Panc1 (cell line): ENCODE measurements at regions not wholly inside any gene's neighbourhood (a gene's known extent, or its start where the extent isn't known, plus 50 kb on each side); places are given as distances from the start of the nearest gene placed in this dataset.

Experiments
- ATAC-seq: fragments of 200-7000 bp; cut with Tn5 transposase; 2 replicates; pipeline ENCODE4 v1.9.1; 2020; ENCODE audit warnings: mild to moderate bottlenecking, moderate library complexity
- BruUV-seq: library from RNA; stranded (reverse); fragments of 400-500 nt; replicated peaks from 2 replicates; lab custom pipeline; 2021; lab: Mats Ljungman, UMichigan
- CTCF ChIA-PET: fragments of 300-600 bp; sonication (Branson Sonifier 250); formaldehyde crosslinking; loops from one replicate; lab custom pipeline; 2022; ENCODE audit warnings: antibody characterized with exemption; lab: Charles Lee
- POLR2A ChIA-PET: fragments of 300-600 bp; sonication (Branson Sonifier 250); formaldehyde crosslinking; loops from one replicate; lab custom pipeline; 2022; ENCODE audit warnings: antibody characterized with exemption; lab: Charles Lee
- DNase-seq: peaks from one replicate; pipeline ENCODE4 v3.0.0-alpha.2; 2010; ENCODE audit warnings: low read depth, low spot score
- H3K27ac ChIP-seq: 2 replicates; pipeline ENCODE4 v1.5.1; 2011; ENCODE audit warnings: mild to moderate bottlenecking, low read length, inconsistent platforms
- H3K27me3 ChIP-seq: fragments of 200-500 bp; sonication (Bioruptor generic); 2 replicates; pipeline ENCODE4 v1.6.0; 2014; ENCODE audit warnings: low read length, inconsistent platforms; ENCODE audit not compliant: control insufficient read depth, insufficient read depth
- H3K36me3 ChIP-seq: fragments of 200-500 bp; sonication (Bioruptor generic); 2 replicates; pipeline ENCODE4 v1.5.1; 2014; ENCODE audit warnings: inconsistent platforms, mild to moderate bottlenecking, low read length, moderate library complexity; ENCODE audit not compliant: control insufficient read depth, insufficient read depth
- H3K4me1 ChIP-seq: 2 replicates; pipeline ENCODE4 v1.5.1; 2011; ENCODE audit warnings: inconsistent platforms, mild to moderate bottlenecking, low read length, moderate library complexity; ENCODE audit not compliant: control insufficient read depth, insufficient read depth
- H3K4me3 ChIP-seq, 2 experiments: 2 replicates each; pipeline ENCODE4 v1.5.1; 2011 to 2012; ENCODE audit warnings: low read depth in 2 of 2, low read length in 2 of 2, mild to moderate bottlenecking in 2 of 2, inconsistent platforms in 1 of 2, moderate library complexity in 1 of 2
- H3K9me3 ChIP-seq: fragments of 200-500 bp; sonication (Bioruptor generic); 2 replicates; pipeline ENCODE4 v1.5.1; 2014; ENCODE audit warnings: low read depth, mild to moderate bottlenecking, inconsistent platforms, low read length, moderate library complexity; ENCODE audit not compliant: control insufficient read depth, insufficient read depth
- CTCF ChIP-seq: fragments of 450-650 bp; IDR thresholded peaks from 2 replicates; pipeline ENCODE4 v1.5.1; 2017; ENCODE audit warnings: mild to moderate bottlenecking
- POLR2AphosphoS5 ChIP-seq: IDR thresholded peaks from 2 replicates; pipeline ENCODE4 v1.6.1; 2012; ENCODE audit warnings: mild to moderate bottlenecking, low read depth, low read length, moderate library complexity
- SIN3A ChIP-seq: IDR thresholded peaks from 2 replicates; pipeline ENCODE4 v1.6.1; 2012; ENCODE audit warnings: low read depth, mild to moderate bottlenecking, low read length, moderate library complexity, borderline replicate concordance; ENCODE audit not compliant: insufficient read depth
- TCF7L2 ChIP-seq: IDR thresholded peaks from 2 replicates; pipeline ENCODE4 v1.6.1; 2011; ENCODE audit warnings: mild to moderate bottlenecking, low read depth, low read length, inconsistent platforms
- in situ Hi-C: cut with HindIII; loops from 2 replicates; pipeline ENCODE4 v1.10.0; 2016; ENCODE audit warnings: low sequenced_read_pairs, low pct_unique_long_range_greater_than_20kb
- intact Hi-C: fragments of 100-400 bp; cut with micrococcal nuclease; formaldehyde crosslinking; loops from one replicate; pipeline ENCODE4 v1.10.0; 2022; ENCODE audit not compliant: unreplicated experiment
- TF ChIP-seq, protein P1 (sequence below), 2 experiments: IDR thresholded peaks; 2 replicates each; pipeline ENCODE4 v1.6.1; 2011 to 2012; ENCODE audit warnings: low read depth in 2 of 2, control low read depth in 1 of 2, low read length in 1 of 2, mild to moderate bottlenecking in 1 of 2, moderate library complexity in 1 of 2; ENCODE audit not compliant: insufficient read depth in 1 of 2

DNA sequence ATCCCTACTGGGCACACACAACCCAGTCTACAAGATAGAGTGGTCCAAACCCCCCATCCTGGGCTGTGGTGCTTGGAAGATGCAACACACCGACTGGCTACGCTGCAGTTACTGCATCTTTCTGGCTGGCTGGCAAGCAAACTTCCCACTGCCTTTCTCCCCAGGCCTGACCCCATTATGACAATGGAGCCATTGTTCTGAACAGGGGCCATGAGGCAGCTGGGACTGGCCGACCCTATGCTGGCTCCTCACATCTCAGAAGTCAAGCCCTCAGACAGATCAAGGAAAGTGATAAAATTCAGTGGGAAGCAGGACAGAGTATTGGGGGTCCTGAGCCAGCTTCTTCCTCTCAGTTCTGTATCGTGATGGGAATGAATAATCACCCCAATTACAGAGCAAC is 364.1 kb upstream of the ASIC2 start:
- H3K9me3 ChIP-seq, result no peaks in the 10 kb centered on the region
- intact Hi-C loops (no loop called here), in situ Hi-C loops (no loop called here)

DNA sequence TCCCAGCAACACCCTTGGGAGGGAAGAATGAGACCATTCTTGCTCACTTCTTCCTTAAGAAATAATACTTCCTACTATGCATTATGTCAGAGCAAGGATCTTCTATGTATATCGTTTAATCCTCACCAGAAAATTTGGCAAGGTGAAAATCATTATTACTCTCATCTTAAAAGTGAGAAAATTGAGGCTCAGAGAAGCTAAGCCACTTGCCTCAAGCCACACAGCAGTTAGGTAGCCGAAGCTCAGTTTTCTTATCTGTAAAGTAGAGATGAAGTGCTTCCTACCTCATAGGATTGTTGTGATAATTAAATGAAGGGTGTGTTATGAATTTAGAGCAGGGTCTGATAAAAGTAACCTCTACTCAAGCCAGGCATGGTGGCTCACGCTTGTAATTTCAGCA is 368.9 kb upstream of the ASIC2 start:
- Histone ChIP-seq H3K9me3 (no peaks in the 10 kb centered on the region), H3K27ac (no peak overlapping the region), H3K36me3 (no peaks in the 10 kb centered on the region), H3K4me1 (no peaks in the 10 kb centered on the region), H3K4me3 (no peak overlapping the region), H3K27me3 (0 out of 2 replicates have a peak, but pooled peaks cover 9% of the 10 kb centered on the region)
- intact Hi-C loops (no loop called here), in situ Hi-C loops (no loop called here)
- CTCF ChIA-PET, result no interaction called here
- TF ChIP-seq, protein P1, sequence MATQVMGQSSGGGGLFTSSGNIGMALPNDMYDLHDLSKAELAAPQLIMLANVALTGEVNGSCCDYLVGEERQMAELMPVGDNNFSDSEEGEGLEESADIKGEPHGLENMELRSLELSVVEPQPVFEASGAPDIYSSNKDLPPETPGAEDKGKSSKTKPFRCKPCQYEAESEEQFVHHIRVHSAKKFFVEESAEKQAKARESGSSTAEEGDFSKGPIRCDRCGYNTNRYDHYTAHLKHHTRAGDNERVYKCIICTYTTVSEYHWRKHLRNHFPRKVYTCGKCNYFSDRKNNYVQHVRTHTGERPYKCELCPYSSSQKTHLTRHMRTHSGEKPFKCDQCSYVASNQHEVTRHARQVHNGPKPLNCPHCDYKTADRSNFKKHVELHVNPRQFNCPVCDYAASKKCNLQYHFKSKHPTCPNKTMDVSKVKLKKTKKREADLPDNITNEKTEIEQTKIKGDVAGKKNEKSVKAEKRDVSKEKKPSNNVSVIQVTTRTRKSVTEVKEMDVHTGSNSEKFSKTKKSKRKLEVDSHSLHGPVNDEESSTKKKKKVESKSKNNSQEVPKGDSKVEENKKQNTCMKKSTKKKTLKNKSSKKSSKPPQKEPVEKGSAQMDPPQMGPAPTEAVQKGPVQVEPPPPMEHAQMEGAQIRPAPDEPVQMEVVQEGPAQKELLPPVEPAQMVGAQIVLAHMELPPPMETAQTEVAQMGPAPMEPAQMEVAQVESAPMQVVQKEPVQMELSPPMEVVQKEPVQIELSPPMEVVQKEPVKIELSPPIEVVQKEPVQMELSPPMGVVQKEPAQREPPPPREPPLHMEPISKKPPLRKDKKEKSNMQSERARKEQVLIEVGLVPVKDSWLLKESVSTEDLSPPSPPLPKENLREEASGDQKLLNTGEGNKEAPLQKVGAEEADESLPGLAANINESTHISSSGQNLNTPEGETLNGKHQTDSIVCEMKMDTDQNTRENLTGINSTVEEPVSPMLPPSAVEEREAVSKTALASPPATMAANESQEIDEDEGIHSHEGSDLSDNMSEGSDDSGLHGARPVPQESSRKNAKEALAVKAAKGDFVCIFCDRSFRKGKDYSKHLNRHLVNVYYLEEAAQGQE (IDR thresholded peaks at IDR 0.05; ENCODE audit: insufficient read depth in 1 of 2, low read depth in 2 of 2, low read length in 1 of 2), result no peak
- TF ChIP-seq SIN3A (no peak), CTCF (no peak), POLR2AphosphoS5 (no peak), TCF7L2 (no peak)
- BruUV-seq, result no TSS peak
- ATAC-seq (no peak), DNase-seq (no peak)
- POLR2A ChIA-PET, result no interaction called here

More for the DNA sequence above, 364.1 kb upstream of the ASIC2 start:
- H3K36me3 ChIP-seq, result no peaks in the 10 kb centered on the region
- no TSS peak for BruUV-seq
- TF ChIP-seq SIN3A (no peak), CTCF (no peak), POLR2AphosphoS5 (no peak), TCF7L2 (no peak)
- TF ChIP-seq, protein P1 (IDR thresholded peaks at IDR 0.05; ENCODE audit: insufficient read depth in 1 of 2, low read depth in 2 of 2, low read length in 1 of 2), result no peak
- POLR2A ChIA-PET, result no interaction called here
- CTCF ChIA-PET, result no interaction called here
- peaks cover 5% of the 10 kb centered on the region; the same call in 1 of the 2 replicates for H3K27me3 ChIP-seq
- H3K27ac ChIP-seq, result no peak overlapping the region
- H3K4me3 ChIP-seq, result no peak overlapping the region
- ATAC-seq, result no peak
- H3K4me1 ChIP-seq, result no peaks in the 10 kb centered on the region
- no peak for DNase-seq
